PFSK-1 (cell line): ENCODE measurements at regions not wholly inside any gene's neighbourhood (a gene's known extent, or its start where the extent isn't known, plus 50 kb on each side); places are given as distances from the start of the nearest gene placed in this dataset.

Experiments
- FOXP2 ChIP-seq: optimal IDR thresholded peaks from 2 replicates; pipeline ENCODE3; 2011; ENCODE audit warnings: borderline replicate concordance, control low read depth, inconsistent platforms; ENCODE audit not compliant: insufficient read depth; ENCODE audit errors: extremely low read length, extremely low read depth
- POLR2AphosphoS5 ChIP-seq: IDR thresholded peaks from 2 replicates; pipeline ENCODE4 v1.6.1; 2012; ENCODE audit warnings: low read depth, mild to moderate bottlenecking, control low read depth, low read length, moderate library complexity
- SIN3A ChIP-seq: IDR thresholded peaks from 2 replicates; pipeline ENCODE4 v1.6.1; 2012; ENCODE audit warnings: mild to moderate bottlenecking, low read length, moderate library complexity, borderline replicate concordance; ENCODE audit not compliant: insufficient read depth
- TAF1 ChIP-seq: IDR thresholded peaks from 2 replicates; pipeline ENCODE4 v1.6.1; 2012; ENCODE audit warnings: low read length, control low read depth, borderline replicate concordance; ENCODE audit not compliant: insufficient read depth
- TF ChIP-seq, protein P1 (sequence below), 2 experiments: IDR thresholded peaks; 2 replicates each; pipeline versions ENCODE4 v1.6.1 to v1.8.0; 2011 to 2012; ENCODE audit warnings: low read depth in 2 of 2, low read length in 2 of 2, control low read depth in 1 of 2, inconsistent platforms in 1 of 2, mild to moderate bottlenecking in 1 of 2, moderate library complexity in 1 of 2; ENCODE audit not compliant: insufficient read depth in 1 of 2

DNA sequence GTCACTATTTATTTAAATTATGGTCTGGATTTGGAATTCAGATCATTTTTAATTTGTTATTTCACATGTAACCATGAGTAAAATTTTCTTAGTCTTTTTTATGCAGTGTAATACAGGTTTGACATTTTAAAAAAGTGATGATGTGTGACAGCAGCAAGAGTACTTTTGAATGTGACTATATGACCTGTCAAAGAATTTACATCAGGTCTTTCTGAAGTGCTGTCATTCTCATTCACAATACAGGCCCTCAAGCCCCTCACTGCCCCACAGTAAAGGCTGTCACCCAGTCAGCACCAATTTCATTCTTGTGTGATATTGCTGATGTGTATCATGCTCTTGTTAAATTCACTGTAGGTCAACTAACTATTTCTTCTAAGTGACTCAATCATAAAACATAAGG, 364.2 kb downstream of the NUP35 start:
- TF ChIP-seq SIN3A: no peak
- TF ChIP-seq POLR2AphosphoS5: no peak
- TF ChIP-seq TAF1: no peak
- TF ChIP-seq, protein P1, sequence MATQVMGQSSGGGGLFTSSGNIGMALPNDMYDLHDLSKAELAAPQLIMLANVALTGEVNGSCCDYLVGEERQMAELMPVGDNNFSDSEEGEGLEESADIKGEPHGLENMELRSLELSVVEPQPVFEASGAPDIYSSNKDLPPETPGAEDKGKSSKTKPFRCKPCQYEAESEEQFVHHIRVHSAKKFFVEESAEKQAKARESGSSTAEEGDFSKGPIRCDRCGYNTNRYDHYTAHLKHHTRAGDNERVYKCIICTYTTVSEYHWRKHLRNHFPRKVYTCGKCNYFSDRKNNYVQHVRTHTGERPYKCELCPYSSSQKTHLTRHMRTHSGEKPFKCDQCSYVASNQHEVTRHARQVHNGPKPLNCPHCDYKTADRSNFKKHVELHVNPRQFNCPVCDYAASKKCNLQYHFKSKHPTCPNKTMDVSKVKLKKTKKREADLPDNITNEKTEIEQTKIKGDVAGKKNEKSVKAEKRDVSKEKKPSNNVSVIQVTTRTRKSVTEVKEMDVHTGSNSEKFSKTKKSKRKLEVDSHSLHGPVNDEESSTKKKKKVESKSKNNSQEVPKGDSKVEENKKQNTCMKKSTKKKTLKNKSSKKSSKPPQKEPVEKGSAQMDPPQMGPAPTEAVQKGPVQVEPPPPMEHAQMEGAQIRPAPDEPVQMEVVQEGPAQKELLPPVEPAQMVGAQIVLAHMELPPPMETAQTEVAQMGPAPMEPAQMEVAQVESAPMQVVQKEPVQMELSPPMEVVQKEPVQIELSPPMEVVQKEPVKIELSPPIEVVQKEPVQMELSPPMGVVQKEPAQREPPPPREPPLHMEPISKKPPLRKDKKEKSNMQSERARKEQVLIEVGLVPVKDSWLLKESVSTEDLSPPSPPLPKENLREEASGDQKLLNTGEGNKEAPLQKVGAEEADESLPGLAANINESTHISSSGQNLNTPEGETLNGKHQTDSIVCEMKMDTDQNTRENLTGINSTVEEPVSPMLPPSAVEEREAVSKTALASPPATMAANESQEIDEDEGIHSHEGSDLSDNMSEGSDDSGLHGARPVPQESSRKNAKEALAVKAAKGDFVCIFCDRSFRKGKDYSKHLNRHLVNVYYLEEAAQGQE (IDR thresholded peaks at IDR 0.05; ENCODE audit: insufficient read depth in 1 of 2, low read depth in 2 of 2, low read length in 2 of 2): no peak
- no peak for TF ChIP-seq FOXP2

DNA sequence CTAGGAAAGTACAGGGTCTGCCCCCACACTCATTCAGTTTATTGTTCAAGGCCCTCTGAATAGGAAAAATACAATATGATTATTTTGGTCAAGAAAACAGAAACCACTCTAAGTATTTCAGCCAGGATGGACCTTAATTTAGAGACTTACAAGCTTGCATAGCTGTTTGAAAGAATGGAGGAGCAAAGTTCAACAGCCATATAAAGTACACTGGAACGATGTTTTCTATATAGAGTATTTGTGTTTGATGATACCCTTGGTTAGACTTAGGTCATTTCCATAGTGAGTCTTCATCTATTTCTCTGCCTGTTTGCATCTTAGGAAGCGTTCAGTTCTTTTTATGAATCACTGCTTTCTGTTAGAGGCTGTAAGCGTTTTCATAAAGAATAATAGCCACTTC, 366.2 kb downstream of the NUP35 start:
- TF ChIP-seq POLR2AphosphoS5 (no peak), TAF1 (no peak), SIN3A (no peak), FOXP2 (no peak)
- TF ChIP-seq, protein P1 (IDR thresholded peaks at IDR 0.05; ENCODE audit: insufficient read depth in 1 of 2, low read depth in 2 of 2, low read length in 2 of 2): no peak

DNA sequence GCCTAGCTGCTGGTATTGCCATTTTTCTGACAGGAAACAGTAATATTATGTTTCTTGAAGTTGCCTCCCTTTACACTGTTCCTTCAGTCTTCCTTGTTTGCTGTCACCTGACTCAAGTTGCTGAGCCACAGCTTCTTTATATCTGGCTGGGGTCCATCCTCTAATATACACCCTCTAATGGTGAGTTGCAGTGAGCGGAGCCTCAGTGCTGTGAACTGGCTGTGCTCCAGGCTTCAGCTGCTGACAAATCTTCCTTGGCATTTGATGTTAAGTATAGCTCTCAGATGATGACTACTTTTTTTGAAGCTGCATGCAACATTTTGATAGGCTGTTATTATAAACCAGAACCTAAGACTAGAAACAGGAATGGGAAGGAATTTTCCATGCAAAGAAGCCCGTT, 366.7 kb downstream of the NUP35 start:
- no peak for TF ChIP-seq SIN3A
- no peak for TF ChIP-seq FOXP2
- no peak for TF ChIP-seq TAF1
- TF ChIP-seq, protein P1 (IDR thresholded peaks at IDR 0.05; ENCODE audit: insufficient read depth in 1 of 2, low read depth in 2 of 2, low read length in 2 of 2): no peak
- no peak for TF ChIP-seq POLR2AphosphoS5

DNA sequence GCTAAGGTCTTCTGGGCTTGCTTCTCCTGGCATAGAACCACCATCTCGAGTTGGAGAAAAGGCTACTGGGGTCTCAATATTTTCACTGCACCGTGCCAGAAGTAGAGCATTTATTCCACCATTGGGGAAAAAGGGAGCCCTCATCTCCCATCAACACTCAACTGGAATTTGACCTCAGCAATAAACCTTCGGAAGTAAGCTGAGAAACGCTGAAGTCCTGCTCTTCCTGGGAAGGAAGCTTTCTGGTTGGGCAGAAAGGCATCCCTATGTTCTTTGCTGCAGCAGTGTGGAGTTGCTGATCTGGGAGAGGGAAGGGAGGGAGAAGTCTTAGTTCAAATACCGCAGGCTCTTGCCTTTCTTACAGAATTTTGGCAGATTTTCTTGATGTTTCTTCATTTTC, 368.8 kb downstream of the NUP35 start:
- no peak for TF ChIP-seq SIN3A
- TF ChIP-seq FOXP2: no peak
- no peak for TF ChIP-seq TAF1
- TF ChIP-seq, protein P1 (IDR thresholded peaks at IDR 0.05; ENCODE audit: insufficient read depth in 1 of 2, low read depth in 2 of 2, low read length in 2 of 2): no peak
- no peak for TF ChIP-seq POLR2AphosphoS5

DNA sequence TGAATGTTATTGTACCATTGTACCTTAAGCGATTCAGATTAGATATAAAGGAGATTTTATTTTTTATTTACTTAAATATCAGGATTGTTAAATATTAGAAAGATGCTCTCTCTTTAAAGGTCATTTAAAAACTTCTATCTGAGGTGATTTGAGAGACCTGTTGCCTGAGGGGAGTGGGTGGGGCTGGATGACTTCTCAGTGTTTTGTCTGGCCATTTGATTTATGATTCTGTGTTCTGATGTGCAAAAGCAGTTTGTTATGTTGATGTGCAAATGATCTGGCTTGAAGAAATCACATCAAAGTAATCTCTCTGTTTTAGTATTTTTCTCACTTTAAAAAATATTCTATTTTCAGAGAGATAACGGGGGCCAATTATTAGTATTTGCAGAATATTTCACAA, 370.8 kb downstream of the NUP35 start:
- TF ChIP-seq POLR2AphosphoS5: no peak
